NCI-H510A (cell line): ENCODE measurements at regions not wholly inside any gene's neighbourhood (a gene's known extent, or its start where the extent isn't known, plus 50 kb on each side); places are given as distances from the start of the nearest gene placed in this dataset.
"Not testable (repeated sequence)": the region's sequence is repeated elsewhere in the genome, so short reads cannot be mapped to it uniquely, and the experiment has no call there.

Source experiments
- DNase-seq: peaks from one replicate; lab custom pipeline; 2025; lab: John Stamatoyannopoulos, UW

GRCh38 chr4:34309383-34309906 is 1934.9 kb downstream of the ARAP2 start:
- DNase-seq: no peak

DNA sequence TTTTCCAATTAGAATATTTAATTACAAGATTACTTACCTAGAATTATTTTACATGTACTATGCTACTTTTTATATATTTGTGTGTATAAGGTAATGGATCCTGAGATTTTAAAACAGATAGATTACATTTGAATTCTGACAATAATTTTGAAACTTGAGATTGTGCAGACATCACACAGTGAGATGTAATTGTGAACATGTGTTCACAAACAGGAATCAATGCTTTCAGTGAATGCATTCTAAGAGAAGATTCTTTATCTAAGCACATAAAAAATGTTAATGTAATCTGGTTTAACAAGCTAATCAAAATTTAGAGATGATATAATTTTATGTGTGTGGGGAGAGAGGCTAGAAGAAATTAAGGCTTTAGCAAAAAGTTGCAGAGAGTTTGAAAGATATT is 1925.5 kb downstream of the ARAP2 start:
- no peak for DNase-seq

DNA sequence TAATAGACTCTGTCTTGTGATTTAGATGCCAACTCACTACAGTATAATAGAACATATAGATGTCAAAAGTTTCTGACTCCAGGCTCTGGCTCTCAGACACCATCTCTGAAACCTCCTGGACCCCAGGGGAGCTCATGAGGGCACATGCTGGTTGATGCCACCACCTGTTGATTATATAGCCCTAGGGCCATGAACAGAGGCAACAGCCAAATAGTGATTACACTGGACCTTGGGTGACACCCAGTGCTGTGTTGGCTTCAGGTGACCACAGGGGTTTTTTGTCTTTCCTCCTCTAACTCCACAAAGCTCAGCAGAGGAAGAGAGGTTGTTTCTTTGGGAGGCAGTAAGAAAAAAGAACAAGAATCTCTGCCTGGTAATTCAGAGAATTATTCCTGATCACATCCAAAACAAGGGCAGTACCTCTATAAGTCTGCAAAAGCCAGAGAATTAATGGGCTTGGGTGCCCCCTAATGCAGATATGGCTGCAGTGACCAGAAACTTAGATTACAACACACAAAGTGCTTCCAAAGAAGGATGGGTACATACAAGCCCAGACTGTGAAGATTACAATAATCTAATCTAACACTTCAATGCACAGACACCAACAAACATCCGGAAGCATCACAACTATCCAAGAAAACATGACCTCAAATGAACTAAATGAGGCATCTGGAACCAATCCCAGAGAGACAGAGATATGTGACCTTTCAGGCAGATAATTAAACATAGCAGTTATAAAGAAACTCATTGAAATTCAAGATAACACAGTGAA is 1920.6 kb downstream of the ARAP2 start:
- DNase-seq: no peak

GRCh38 chr4:34328939-34329338 is 1915.4 kb downstream of the ARAP2 start:
- DNase-seq: no peak

- not testable (repeated sequence) for DNase-seq
Observed at GRCh38 chr4:34335156-34335555, 1909.2 kb downstream of the ARAP2 start.

DNA sequence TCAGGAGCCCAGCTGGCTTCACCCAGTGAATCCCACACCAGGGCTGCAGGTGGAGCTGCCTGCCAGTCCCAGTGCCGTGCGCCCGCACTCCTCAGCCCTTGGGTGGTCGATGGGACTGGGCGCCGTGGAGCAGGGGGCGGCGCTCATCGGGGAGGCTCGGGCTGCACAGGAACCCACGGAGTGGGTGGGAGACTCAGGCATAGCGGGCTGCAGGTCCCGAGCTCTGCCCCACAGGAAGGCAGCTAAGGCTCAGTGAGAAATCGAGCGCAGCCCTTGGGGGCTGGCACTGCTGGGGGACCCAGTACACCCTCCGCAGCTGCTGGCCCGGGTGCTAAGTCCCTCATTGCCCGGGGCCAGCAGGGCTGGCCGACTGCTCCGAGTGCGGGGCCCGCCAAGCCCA is 1908.8 kb downstream of the ARAP2 start:
- not testable (repeated sequence) for DNase-seq

DNA sequence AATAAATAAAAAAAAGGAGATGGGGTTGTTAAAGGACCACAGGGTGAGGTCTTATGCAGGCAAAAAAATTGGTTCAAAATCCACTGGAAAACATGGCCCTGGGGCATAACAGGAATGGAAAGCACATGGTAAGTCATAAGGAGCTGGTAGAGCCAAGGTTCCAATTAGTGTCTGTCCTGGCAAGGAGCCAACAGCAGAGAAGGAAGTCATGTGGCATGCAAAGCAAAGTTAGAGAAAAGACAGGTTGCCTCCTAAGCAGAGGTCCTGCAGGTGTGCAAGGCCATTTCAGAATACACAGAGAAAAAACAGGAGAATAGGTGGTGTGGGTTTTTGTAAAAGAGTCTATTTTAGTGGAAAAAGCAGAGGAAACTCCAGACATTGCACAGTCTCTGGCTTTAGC is 1881.7 kb downstream of the ARAP2 start:
- DNase-seq: no peak

DNA sequence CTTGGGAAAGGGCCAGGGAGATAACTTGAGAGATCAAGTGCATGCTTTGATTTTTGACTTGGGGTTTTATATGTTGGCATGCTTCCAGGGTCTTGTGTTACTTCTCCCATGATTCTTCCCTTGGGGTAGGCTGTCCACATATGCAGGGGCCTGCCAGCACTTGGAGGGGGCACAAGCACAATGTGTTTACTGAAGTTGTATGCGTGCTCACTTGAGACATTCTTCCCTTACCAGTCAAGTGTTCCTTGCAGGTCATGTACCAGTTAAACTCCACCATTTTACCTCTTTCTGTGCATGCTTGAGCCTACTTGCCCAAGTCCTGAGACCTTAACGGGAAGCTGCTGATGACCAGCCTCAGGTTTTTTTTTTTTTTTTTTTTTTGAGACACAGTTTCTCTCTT is 1880.5 kb downstream of the ARAP2 start:
- DNase-seq: no peak

DNA sequence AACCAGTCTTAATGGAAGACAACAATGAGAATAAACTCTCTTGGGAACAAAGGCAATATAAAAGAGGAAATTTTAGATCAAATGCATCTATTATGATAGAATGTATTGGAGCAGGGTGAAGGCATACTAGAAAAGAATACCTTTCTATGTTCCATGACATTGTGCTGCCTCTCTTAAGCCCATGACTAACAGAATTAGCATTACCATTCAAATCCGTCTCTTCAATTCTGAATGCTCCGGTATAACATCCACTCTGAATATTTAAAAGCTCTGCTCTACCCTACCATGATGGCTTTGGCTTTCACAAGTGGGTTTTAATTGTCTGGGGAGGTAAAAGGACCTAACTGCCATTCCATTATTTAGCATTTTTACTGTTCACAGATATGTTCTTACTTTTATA is 1878.4 kb downstream of the ARAP2 start:
- no peak for DNase-seq

- no peak for DNase-seq
Observed at GRCh38 chr4:34371676-34372075, 1872.6 kb downstream of the ARAP2 start.

GRCh38 chr4:34372815-34373214 is 1871.5 kb downstream of the ARAP2 start:
- no peak for DNase-seq

GRCh38 chr4:34373456-34373855 is 1870.9 kb downstream of the ARAP2 start:
- no peak for DNase-seq

DNA sequence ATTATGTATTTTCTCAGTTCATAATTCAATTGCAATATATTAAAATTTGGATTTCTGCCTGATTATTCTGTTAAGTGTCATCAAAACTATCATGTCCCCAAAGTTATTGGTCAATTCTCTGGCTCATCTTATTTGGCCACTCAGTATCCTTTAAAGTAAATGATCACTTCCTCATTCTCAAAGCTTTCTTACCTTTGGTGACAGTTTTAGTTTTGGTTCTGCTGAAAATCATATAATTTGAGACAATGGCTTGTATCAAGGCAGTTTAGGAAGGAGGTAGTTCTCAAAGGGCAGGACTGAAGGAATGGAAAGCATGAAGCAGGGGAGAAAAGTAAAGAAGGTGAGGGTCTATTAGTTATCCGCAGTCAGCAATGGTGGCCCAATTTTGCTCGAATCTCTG is 1832.1 kb downstream of the ARAP2 start:
- no peak for DNase-seq

DNA sequence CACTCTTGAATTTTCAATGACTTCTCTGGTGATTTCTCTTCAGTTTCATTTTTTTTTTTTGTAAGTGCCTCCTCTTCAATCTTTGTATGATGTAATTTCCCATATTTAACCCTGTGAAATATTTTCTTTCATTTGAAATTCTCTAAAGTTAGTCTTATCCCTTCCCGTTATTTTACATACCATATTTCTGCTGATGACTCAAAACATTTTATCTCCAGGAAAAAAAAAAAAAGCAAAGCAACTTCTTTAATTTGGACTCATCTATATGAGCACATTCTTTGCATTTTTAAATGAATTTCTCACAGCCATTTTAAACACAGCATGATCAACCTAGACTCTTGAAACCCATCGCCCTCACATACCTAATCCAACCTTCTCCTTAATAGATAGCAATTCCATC is 1831.4 kb downstream of the ARAP2 start:
- DNase-seq: no peak

DNA sequence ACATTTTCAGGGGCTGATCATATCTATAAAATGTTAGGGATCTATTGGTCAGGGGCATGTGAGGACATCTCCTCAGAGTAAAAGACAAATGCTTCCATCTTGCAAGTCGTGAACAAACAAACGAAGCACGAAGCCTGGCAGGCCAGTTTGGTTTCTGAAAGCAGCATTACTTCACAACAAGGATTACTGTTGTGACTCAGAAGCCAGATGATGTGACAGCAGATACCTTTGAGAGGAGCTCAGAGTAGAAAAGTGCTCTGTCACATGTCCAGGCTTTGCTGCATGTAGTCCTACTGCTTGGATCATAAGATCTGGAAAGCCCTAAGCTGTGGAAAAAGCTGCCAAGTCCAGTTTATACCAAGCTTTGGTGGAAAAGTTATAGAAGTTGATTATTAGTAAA is 1827.2 kb downstream of the ARAP2 start:
- DNase-seq: no peak

DNA sequence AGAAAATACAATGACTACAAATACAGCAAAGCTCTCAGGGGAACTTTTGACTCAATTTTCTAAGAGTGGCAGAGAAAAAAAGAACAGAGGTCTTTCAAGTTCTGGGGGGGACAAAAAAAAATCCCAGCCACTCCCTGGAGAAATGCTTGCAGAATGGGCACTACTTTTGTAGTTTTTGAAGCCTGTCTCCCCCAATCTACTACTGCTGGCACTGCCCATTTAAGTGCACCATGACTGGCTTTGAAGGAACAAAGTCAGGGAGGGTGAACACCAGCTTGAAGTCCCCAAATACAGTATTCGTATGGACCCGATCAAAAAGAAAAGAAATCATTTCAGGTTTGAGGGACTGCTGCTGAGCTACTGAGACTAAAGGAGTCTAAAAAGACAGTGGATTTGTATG is 1824.4 kb downstream of the ARAP2 start:
- no peak for DNase-seq

GRCh38 chr4:34422472-34423175 is 1821.7 kb downstream of the ARAP2 start:
- no peak for DNase-seq

DNA sequence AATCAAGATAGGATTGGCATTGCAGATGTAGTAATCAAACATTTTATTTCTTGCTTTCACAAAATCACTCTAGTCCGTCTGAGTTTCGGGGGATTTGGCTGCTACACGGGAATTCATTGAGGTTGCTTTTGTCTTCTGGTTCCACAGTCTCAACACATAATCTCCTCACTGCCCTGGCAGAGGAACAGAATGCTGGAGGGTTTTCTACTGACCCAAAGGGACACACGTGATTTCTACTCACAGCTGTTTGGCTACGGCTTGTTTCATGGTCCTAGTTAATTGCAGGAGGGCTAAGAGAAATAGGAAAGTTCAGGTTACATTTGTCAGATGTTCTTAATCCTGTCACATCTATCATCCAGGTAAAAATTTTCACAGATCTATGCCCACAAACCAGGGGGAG is 1811.6 kb downstream of the ARAP2 start:
- DNase-seq: no peak

- DNase-seq: not testable (repeated sequence)
Observed at GRCh38 chr4:34434377-34434776, 1809.9 kb downstream of the ARAP2 start.

DNA sequence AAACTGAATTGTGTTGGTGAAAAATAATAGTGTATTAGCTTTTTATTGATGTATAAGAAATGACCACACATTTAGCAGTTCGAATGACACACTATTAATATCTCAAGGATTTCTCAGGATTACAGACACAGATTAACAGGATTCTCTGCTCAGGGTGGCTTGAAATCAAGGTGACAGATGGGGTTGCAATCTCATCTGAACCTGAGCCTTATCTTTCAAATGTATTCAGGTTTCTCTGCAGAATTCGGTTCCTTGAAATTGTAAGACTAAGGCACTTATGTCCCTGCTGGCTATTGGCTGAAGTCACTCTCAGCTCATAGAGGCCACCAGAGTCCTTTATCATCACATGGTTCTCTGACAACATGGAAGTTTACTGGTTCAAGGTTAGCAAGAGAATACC is 1780.1 kb downstream of the ARAP2 start:
- no peak for DNase-seq

GRCh38 chr4:34466411-34466810 is 1777.9 kb downstream of the ARAP2 start:
- no peak for DNase-seq

GRCh38 chr4:34469516-34469915 is 1774.8 kb downstream of the ARAP2 start:
- DNase-seq: no peak

- no peak for DNase-seq
Observed at GRCh38 chr4:34485252-34485651, 1759.1 kb downstream of the ARAP2 start.
